Neural crest cell (in vitro differentiated cells): ENCODE measurements at regions not wholly inside any gene's neighbourhood (a gene's known extent, or its start where the extent isn't known, plus 50 kb on each side); places are given as distances from the start of the nearest gene placed in this dataset.
A peak's percentile ranks its signal among the peaks of the same experiment; 100 is the strongest.
"Not testable (repeated sequence)": the region's sequence is repeated elsewhere in the genome, so short reads cannot be mapped to it uniquely, and the experiment has no call there.

Experiments used
- DNase-seq: peaks from one replicate; pipeline ENCODE4 v3.0.0; 2021; ENCODE audit warnings: low read depth, mixed read lengths, low spot score
- H3K27ac Mint-ChIP-seq: one replicate; pipeline ENCODE4 v1.8.0; 2021; ENCODE audit warnings: mild to moderate bottlenecking, mixed read lengths; ENCODE audit not compliant: unreplicated experiment
- H3K27me3 Mint-ChIP-seq: 2 replicates; pipeline ENCODE4 v1.8.0; 2021; ENCODE audit warnings: low read depth, mild to moderate bottlenecking, mixed read lengths
- H3K36me3 Mint-ChIP-seq: 2 replicates; pipeline ENCODE4 v1.8.0; 2021; ENCODE audit warnings: low read depth, mild to moderate bottlenecking, mixed read lengths
- H3K4me1 Mint-ChIP-seq: 2 replicates; pipeline ENCODE4 v1.8.0; 2021; ENCODE audit warnings: mixed read lengths
- H3K4me3 Mint-ChIP-seq: one replicate; pipeline ENCODE4 v1.8.0; 2021; ENCODE audit warnings: mild to moderate bottlenecking, mixed read lengths
- H3K9me3 Mint-ChIP-seq: 2 replicates; pipeline ENCODE4 v1.8.0; 2021; ENCODE audit warnings: mixed read lengths
- CTCF ChIP-seq: fragments of 200-600 bp; sonication (generic); conservative IDR thresholded peaks from 2 replicates; pipeline ENCODE4 v1.5.0; 2021; ENCODE audit warnings: antibody characterized with exemption, mild to moderate bottlenecking

GRCh38 chr6:44002593-44003344, 124.5 kb downstream of the MRPL14 start:
- Mint-ChIP-seq H3K4me3 (peak overlapping the region; percentile 56), H3K36me3 (no peaks in the 10 kb centered on the region), H3K9me3 (peaks cover 2% of the 10 kb centered on the region), H3K4me1 (peaks cover 25% of the 10 kb centered on the region), H3K27me3 (peaks cover 58% of the 10 kb centered on the region), H3K27ac (no peak overlapping the region)
- TF ChIP-seq CTCF = peak; percentile 24
- DNase-seq = peak; percentile 32

GRCh38 chr6:44002067-44002592, 125.1 kb downstream of the MRPL14 start:
- H3K4me1 Mint-ChIP-seq = peaks cover 25% of the 10 kb centered on the region
- peaks cover 58% of the 10 kb centered on the region for H3K27me3 Mint-ChIP-seq
- peaks cover 2% of the 10 kb centered on the region for H3K9me3 Mint-ChIP-seq
- no peak for TF ChIP-seq CTCF
- peak overlapping the region; percentile 56 for H3K4me3 Mint-ChIP-seq
- H3K36me3 Mint-ChIP-seq = no peaks in the 10 kb centered on the region
- no peak for DNase-seq
- no peak overlapping the region for H3K27ac Mint-ChIP-seq

- H3K36me3 Mint-ChIP-seq = no peaks in the 10 kb centered on the region
- peaks cover 2% of the 10 kb centered on the region for H3K9me3 Mint-ChIP-seq
- peak; percentile 41 for TF ChIP-seq CTCF
- H3K27me3 Mint-ChIP-seq = peaks cover 56% of the 10 kb centered on the region
- H3K4me1 Mint-ChIP-seq = peaks cover 25% of the 10 kb centered on the region
- no peak overlapping the region for H3K27ac Mint-ChIP-seq
- no peak for DNase-seq
- H3K4me3 Mint-ChIP-seq = no peak overlapping the region
These were observed 125.8 kb downstream of the MRPL14 start for GRCh38 chr6:44001318-44002066.

GRCh38 chr6:44000164-44000842, 126.9 kb downstream of the MRPL14 start:
- H3K27ac Mint-ChIP-seq = peak overlapping the region; percentile 71
- peaks cover 19% of the 10 kb centered on the region for H3K4me1 Mint-ChIP-seq
- TF ChIP-seq CTCF = no peak
- H3K4me3 Mint-ChIP-seq = peak overlapping the region; percentile 23
- H3K27me3 Mint-ChIP-seq = peaks cover 50% of the 10 kb centered on the region
- no peak for DNase-seq
- H3K36me3 Mint-ChIP-seq = no peaks in the 10 kb centered on the region
- H3K9me3 Mint-ChIP-seq = peaks cover 2% of the 10 kb centered on the region

- Mint-ChIP-seq H3K9me3 (peaks cover 2% of the 10 kb centered on the region), H3K4me1 (peaks cover 15% of the 10 kb centered on the region), H3K4me3 (no peak overlapping the region), H3K27me3 (peaks cover 46% of the 10 kb centered on the region), H3K27ac (no peak overlapping the region), H3K36me3 (no peaks in the 10 kb centered on the region)
- DNase-seq = no peak
- no peak for TF ChIP-seq CTCF
These were observed 127.6 kb downstream of the MRPL14 start for GRCh38 chr6:43999628-44000027.

GRCh38 chr6:43998592-43999243, 128.5 kb downstream of the MRPL14 start:
- H3K36me3 Mint-ChIP-seq, DNase-seq: not testable (repeated sequence)
- H3K27me3 Mint-ChIP-seq = peaks cover 37% of the 10 kb centered on the region

GRCh38 chr6:43997990-43998585, 129.2 kb downstream of the MRPL14 start:
- not testable (repeated sequence) for DNase-seq, H3K27ac Mint-ChIP-seq

More at GRCh38 chr6:43998592-43999243, 128.5 kb downstream of the MRPL14 start:
- H3K27ac Mint-ChIP-seq, H3K9me3 Mint-ChIP-seq, H3K4me3 Mint-ChIP-seq: not testable (repeated sequence)
- H3K4me1 Mint-ChIP-seq = peaks cover 15% of the 10 kb centered on the region

More at GRCh38 chr6:43997990-43998585, 129.2 kb downstream of the MRPL14 start:
- not testable (repeated sequence) for H3K9me3 Mint-ChIP-seq, H3K36me3 Mint-ChIP-seq, H3K4me3 Mint-ChIP-seq
- H3K27me3 Mint-ChIP-seq = peaks cover 30% of the 10 kb centered on the region
- H3K4me1 Mint-ChIP-seq = peaks cover 15% of the 10 kb centered on the region
